ENCODE measurements at regions not wholly inside any gene's neighbourhood (a gene's known extent, or its start where the extent isn't known, plus 50 kb on each side); places are given as distances from the start of the nearest gene placed in this dataset.
"Not testable (repeated sequence)": the region's sequence is repeated elsewhere in the genome, so short reads cannot be mapped to it uniquely, and the experiment has no call there.

- Histone ChIP-seq H3K4me3 (ENCODE audit: low read length in 2 of 2) (no peak overlapping the region), H3K9me3 (ENCODE audit: control insufficient read depth in 2 of 2, insufficient read depth in 1 of 2, low read length in 1 of 2) (no peaks in the 10 kb centered on the region), H3K36me3 (ENCODE audit: control insufficient read depth in 2 of 2, insufficient read depth in 2 of 2, low read length in 1 of 2) (no peaks in the 10 kb centered on the region), H3K4me1 (ENCODE audit: control insufficient read depth in 2 of 2, insufficient read depth in 2 of 2, low read length in 2 of 2) (no peaks in the 10 kb centered on the region), H3K27ac (ENCODE audit: low read depth in 1 of 2, low read length in 1 of 2) (no peak overlapping the region), H3K27me3 (ENCODE audit: control insufficient read depth in 2 of 2, insufficient read depth in 1 of 2, low read length in 1 of 2) (no peaks in the 10 kb centered on the region)
- DNase-seq (ENCODE audit: low read depth in 6 of 9, low spot score in 9 of 9): no peak
- 96% methylated on average over 3 of the region's 3 CpGs for WGBS
Observed at GRCh38 chr5:118301696-118302095, 686.7 kb downstream of the DTWD2 start.

- Histone ChIP-seq H3K4me1 (ENCODE audit: control insufficient read depth in 2 of 2, insufficient read depth in 2 of 2, low read length in 2 of 2) (no peaks in the 10 kb centered on the region), H3K27ac (ENCODE audit: low read depth in 1 of 2, low read length in 1 of 2) (no peak overlapping the region), H3K4me3 (ENCODE audit: low read length in 2 of 2) (no peak overlapping the region), H3K36me3 (ENCODE audit: control insufficient read depth in 2 of 2, insufficient read depth in 2 of 2, low read length in 1 of 2) (no peaks in the 10 kb centered on the region), H3K9me3 (ENCODE audit: control insufficient read depth in 2 of 2, insufficient read depth in 1 of 2, low read length in 1 of 2) (no peaks in the 10 kb centered on the region), H3K27me3 (ENCODE audit: control insufficient read depth in 2 of 2, insufficient read depth in 1 of 2, low read length in 1 of 2) (no peaks in the 10 kb centered on the region)
- 67% methylated on average over 5 of the region's 5 CpGs for WGBS
- DNase-seq (ENCODE audit: low read depth in 6 of 9, low spot score in 9 of 9): no peak
Observed at GRCh38 chr5:118295045-118295444, 693.3 kb downstream of the DTWD2 start.

GRCh38 chr5:118293378-118293777 lies 695.0 kb downstream of the DTWD2 start:
- Histone ChIP-seq H3K9me3 (ENCODE audit: control insufficient read depth in 2 of 2, insufficient read depth in 1 of 2, low read length in 1 of 2) (no peaks in the 10 kb centered on the region), H3K4me1 (ENCODE audit: control insufficient read depth in 2 of 2, insufficient read depth in 2 of 2, low read length in 2 of 2) (no peaks in the 10 kb centered on the region)
- WGBS: 87% methylated on average over 2 of the region's 2 CpGs

GRCh38 chr5:118290204-118290603 lies 698.1 kb downstream of the DTWD2 start:
- Histone ChIP-seq H3K4me1 (ENCODE audit: control insufficient read depth in 2 of 2, insufficient read depth in 2 of 2, low read length in 2 of 2) (no peaks in the 10 kb centered on the region), H3K27me3 (ENCODE audit: control insufficient read depth in 2 of 2, insufficient read depth in 1 of 2, low read length in 1 of 2) (no peaks in the 10 kb centered on the region), H3K4me3 (ENCODE audit: low read length in 2 of 2) (no peak overlapping the region), H3K9me3 (ENCODE audit: control insufficient read depth in 2 of 2, insufficient read depth in 1 of 2, low read length in 1 of 2) (no peaks in the 10 kb centered on the region), H3K27ac (ENCODE audit: low read depth in 1 of 2, low read length in 1 of 2) (no peak overlapping the region), H3K36me3 (ENCODE audit: control insufficient read depth in 2 of 2, insufficient read depth in 2 of 2, low read length in 1 of 2) (no peaks in the 10 kb centered on the region)
- WGBS: 94% methylated on average over 1 of the region's 1 CpG
- no peak for DNase-seq (ENCODE audit: low read depth in 6 of 9, low spot score in 9 of 9)

More at GRCh38 chr5:118293378-118293777, 695.0 kb downstream of the DTWD2 start:
- Histone ChIP-seq H3K27ac (ENCODE audit: low read depth in 1 of 2, low read length in 1 of 2) (no peak overlapping the region), H3K4me3 (ENCODE audit: low read length in 2 of 2) (no peak overlapping the region), H3K27me3 (ENCODE audit: control insufficient read depth in 2 of 2, insufficient read depth in 1 of 2, low read length in 1 of 2) (no peaks in the 10 kb centered on the region), H3K36me3 (ENCODE audit: control insufficient read depth in 2 of 2, insufficient read depth in 2 of 2, low read length in 1 of 2) (no peaks in the 10 kb centered on the region)
- no peak for DNase-seq (ENCODE audit: low read depth in 6 of 9, low spot score in 9 of 9)

GRCh38 chr5:118284230-118284629 lies 704.1 kb downstream of the DTWD2 start:
- H3K4me1 ChIP-seq (ENCODE audit: control insufficient read depth in 2 of 2, insufficient read depth in 2 of 2, low read length in 2 of 2); H3K9me3 ChIP-seq (ENCODE audit: control insufficient read depth in 2 of 2, insufficient read depth in 1 of 2, low read length in 1 of 2); H3K27ac ChIP-seq (ENCODE audit: low read depth in 1 of 2, low read length in 1 of 2); H3K27me3 ChIP-seq (ENCODE audit: control insufficient read depth in 2 of 2, insufficient read depth in 1 of 2, low read length in 1 of 2); H3K4me3 ChIP-seq (ENCODE audit: low read length in 2 of 2); DNase-seq (ENCODE audit: low read depth in 6 of 9, low spot score in 9 of 9); H3K36me3 ChIP-seq (ENCODE audit: control insufficient read depth in 2 of 2, insufficient read depth in 2 of 2, low read length in 1 of 2): not testable (repeated sequence)
- WGBS: 88% methylated on average over 4 of the region's 4 CpGs

GRCh38 chr5:118282480-118283038 lies 705.8 kb downstream of the DTWD2 start:
- WGBS: 97% methylated on average over 42 of the region's 42 CpGs
- not testable (repeated sequence) for H3K4me3 ChIP-seq (ENCODE audit: low read length in 2 of 2); H3K4me1 ChIP-seq (ENCODE audit: control insufficient read depth in 2 of 2, insufficient read depth in 2 of 2, low read length in 2 of 2); DNase-seq (ENCODE audit: low read depth in 6 of 9, low spot score in 9 of 9); H3K9me3 ChIP-seq (ENCODE audit: control insufficient read depth in 2 of 2, insufficient read depth in 1 of 2, low read length in 1 of 2); H3K36me3 ChIP-seq (ENCODE audit: control insufficient read depth in 2 of 2, insufficient read depth in 2 of 2, low read length in 1 of 2); H3K27me3 ChIP-seq (ENCODE audit: control insufficient read depth in 2 of 2, insufficient read depth in 1 of 2, low read length in 1 of 2); H3K27ac ChIP-seq (ENCODE audit: low read depth in 1 of 2, low read length in 1 of 2)

GRCh38 chr5:118279540-118280294 lies 708.6 kb downstream of the DTWD2 start:
- 86% methylated on average over 6 of the region's 6 CpGs for whole genome bisulfite sequencing
- Histone ChIP-seq H3K4me3 (ENCODE audit: low read length in 2 of 2) (no peak overlapping the region), H3K9me3 (ENCODE audit: control insufficient read depth in 2 of 2, insufficient read depth in 1 of 2, low read length in 1 of 2) (peaks cover 0 to 2% of the 10 kb centered on the region in 2 donors), H3K27ac (ENCODE audit: low read depth in 1 of 2, low read length in 1 of 2) (no peak overlapping the region), H3K36me3 (ENCODE audit: control insufficient read depth in 2 of 2, insufficient read depth in 2 of 2, low read length in 1 of 2) (no peaks in the 10 kb centered on the region), H3K4me1 (ENCODE audit: control insufficient read depth in 2 of 2, insufficient read depth in 2 of 2, low read length in 2 of 2) (no peaks in the 10 kb centered on the region), H3K27me3 (ENCODE audit: control insufficient read depth in 2 of 2, insufficient read depth in 1 of 2, low read length in 1 of 2) (no peaks in the 10 kb centered on the region)
- no peak for DNase-seq (ENCODE audit: low read depth in 6 of 9, low spot score in 9 of 9)

GRCh38 chr5:118270526-118270925 lies 717.8 kb downstream of the DTWD2 start:
- Histone ChIP-seq H3K9me3 (ENCODE audit: control insufficient read depth in 2 of 2, insufficient read depth in 1 of 2, low read length in 1 of 2) (no peaks in the 10 kb centered on the region), H3K4me1 (ENCODE audit: control insufficient read depth in 2 of 2, insufficient read depth in 2 of 2, low read length in 2 of 2) (no peaks in the 10 kb centered on the region), H3K27me3 (ENCODE audit: control insufficient read depth in 2 of 2, insufficient read depth in 1 of 2, low read length in 1 of 2) (no peaks in the 10 kb centered on the region), H3K36me3 (ENCODE audit: control insufficient read depth in 2 of 2, insufficient read depth in 2 of 2, low read length in 1 of 2) (no peaks in the 10 kb centered on the region), H3K27ac (ENCODE audit: low read depth in 1 of 2, low read length in 1 of 2) (no peak overlapping the region), H3K4me3 (ENCODE audit: low read length in 2 of 2) (no peak overlapping the region)
- DNase-seq (ENCODE audit: low read depth in 6 of 9, low spot score in 9 of 9): no peak
- WGBS: 94% methylated on average over 1 of the region's 1 CpG

- Histone ChIP-seq H3K4me1 (ENCODE audit: control insufficient read depth in 2 of 2, insufficient read depth in 2 of 2, low read length in 2 of 2) (no peaks in the 10 kb centered on the region), H3K36me3 (ENCODE audit: control insufficient read depth in 2 of 2, insufficient read depth in 2 of 2, low read length in 1 of 2) (no peaks in the 10 kb centered on the region), H3K27ac (ENCODE audit: low read depth in 1 of 2, low read length in 1 of 2) (no peak overlapping the region), H3K27me3 (ENCODE audit: control insufficient read depth in 2 of 2, insufficient read depth in 1 of 2, low read length in 1 of 2) (no peaks in the 10 kb centered on the region), H3K9me3 (ENCODE audit: control insufficient read depth in 2 of 2, insufficient read depth in 1 of 2, low read length in 1 of 2) (no peaks in the 10 kb centered on the region), H3K4me3 (ENCODE audit: low read length in 2 of 2) (no peak overlapping the region)
- DNase-seq (ENCODE audit: low read depth in 6 of 9, low spot score in 9 of 9): no peak
- 85% methylated on average over 1 of the region's 1 CpG for WGBS
Observed at GRCh38 chr5:118258223-118258622, 730.1 kb downstream of the DTWD2 start.

Data from thymus (tissue), 11 donors.